BLaER1 treated with 17β-estradiol and CSF1 and Interleukin-3, amounts not matched to agents 10 nM and 100 nM (cell line): ENCODE measurements at regions not wholly inside any gene's neighbourhood (a gene's known extent, or its start where the extent isn't known, plus 50 kb on each side); places are given as distances from the start of the nearest gene placed in this dataset.
A peak's percentile ranks its signal among the peaks of the same experiment; 100 is the strongest.

Experiments used
- H3K27ac ChIP-seq, 11 experiments: shearing (Covaris generic); formaldehyde crosslinking; 2 replicates each; pipeline ENCODE4 v1.8.1; 2022
- H3K27me3 ChIP-seq, 11 experiments: shearing (Covaris generic); formaldehyde crosslinking; 2 replicates each; pipeline ENCODE4 v1.8.1; 2022
- H3K36me3 ChIP-seq, 11 experiments: shearing (Covaris generic); formaldehyde crosslinking; 2 replicates each; pipeline ENCODE4 v1.8.1; 2022
- H3K4me1 ChIP-seq, 10 experiments: shearing (Covaris generic); formaldehyde crosslinking; 2 replicates each; pipeline ENCODE4 v1.8.1; 2022
- H3K4me2 ChIP-seq, 11 experiments: shearing (Covaris generic); formaldehyde crosslinking; 2 replicates each; pipeline ENCODE4 v1.8.1; 2022
- H3K4me3 ChIP-seq, 10 experiments: shearing (Covaris generic); formaldehyde crosslinking; 2 replicates each; pipeline ENCODE4 v1.8.1; 2022
- H3K9ac ChIP-seq, 11 experiments: shearing (Covaris generic); formaldehyde crosslinking; 2 replicates each; pipeline ENCODE4 v1.8.1; 2022
- H3K9me3 ChIP-seq, 11 experiments: shearing (Covaris generic); formaldehyde crosslinking; replicated peaks in 1 of 11; 2 replicates each; pipeline ENCODE4 v1.8.1; 2022
- H4K20me1 ChIP-seq, 11 experiments: shearing (Covaris generic); formaldehyde crosslinking; 2 replicates each; pipeline ENCODE4 v1.8.1; 2022
- Cebpa-rat ChIP-seq, 11 experiments: shearing (Covaris generic); IDR thresholded peaks; 2 replicates each; pipeline ENCODE4 v1.8.1; 2022

DNA sequence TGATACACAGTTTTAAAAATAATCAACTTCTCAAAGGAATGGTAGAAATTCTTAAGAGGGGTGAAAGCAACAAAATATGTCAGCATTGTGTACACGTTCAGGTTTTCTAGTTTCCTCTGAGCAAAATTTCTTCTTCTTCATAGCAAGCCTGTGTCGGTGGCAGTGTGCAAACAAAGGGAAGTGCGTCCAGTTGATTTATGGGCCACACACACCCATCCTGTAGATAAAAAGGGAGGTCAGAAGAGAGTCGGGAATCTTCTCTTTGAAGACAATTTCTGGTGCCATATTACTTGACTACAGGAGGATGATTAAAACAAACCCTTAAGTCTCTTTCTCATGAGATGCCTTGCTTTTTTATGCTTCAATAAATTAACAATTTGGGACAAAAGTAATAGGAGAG, 484.1 kb upstream of the SALL1 start:
- no peak overlapping the region for H3K4me2 ChIP-seq
- H4K20me1 ChIP-seq, result no peaks in the 10 kb centered on the region
- peaks cover 0 to 22% (median 14%) of the 10 kb centered on the region in 11 experiments; a peak in 16 of 22 replicates for H3K9me3 ChIP-seq
- no peak overlapping the region for H3K4me3 ChIP-seq
- H3K27ac ChIP-seq, result no peak overlapping the region
- no peak overlapping the region for H3K9ac ChIP-seq
- no peaks in the 10 kb centered on the region for H3K36me3 ChIP-seq
- H3K4me1 ChIP-seq, result peaks cover 0 to 17% (median 9%) of the 10 kb centered on the region in 10 experiments; a peak in 7 of 20 replicates
- no peak for TF ChIP-seq Cebpa-rat (IDR thresholded peaks at IDR 0.05)
- H3K27me3 ChIP-seq, result no peaks in the 10 kb centered on the region

DNA sequence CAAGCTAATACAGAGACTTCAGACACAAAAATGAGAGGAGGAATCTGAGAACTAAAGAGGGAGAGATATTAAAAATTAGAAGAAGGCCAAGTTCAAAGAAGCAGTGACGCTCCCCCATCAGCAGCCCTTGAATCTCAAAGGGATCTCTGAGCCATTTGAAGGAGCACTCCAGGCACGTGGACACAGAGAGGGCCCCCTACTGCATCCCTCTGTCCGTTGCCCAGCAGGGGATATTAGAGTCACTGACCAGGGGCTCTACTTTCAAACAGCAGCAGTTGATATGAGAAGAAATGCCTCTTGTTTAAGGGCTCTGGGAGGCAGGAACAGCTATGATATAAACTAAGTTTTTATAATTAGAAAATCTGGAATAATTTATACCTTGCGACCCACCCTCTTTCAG, 479.0 kb upstream of the SALL1 start:
- no peak for TF ChIP-seq Cebpa-rat (IDR thresholded peaks at IDR 0.05)
- Histone ChIP-seq H3K4me3 (no peak overlapping the region), H3K9me3 (peaks cover 21 to 36% (median 29%) of the 10 kb centered on the region in 11 experiments), H4K20me1 (no peaks in the 10 kb centered on the region), H3K9ac (no peak overlapping the region), H3K4me2 (no peak overlapping the region), H3K4me1 (no peaks in the 10 kb centered on the region), H3K27me3 (no peaks in the 10 kb centered on the region), H3K36me3 (no peaks in the 10 kb centered on the region), H3K27ac (no peak overlapping the region)

DNA sequence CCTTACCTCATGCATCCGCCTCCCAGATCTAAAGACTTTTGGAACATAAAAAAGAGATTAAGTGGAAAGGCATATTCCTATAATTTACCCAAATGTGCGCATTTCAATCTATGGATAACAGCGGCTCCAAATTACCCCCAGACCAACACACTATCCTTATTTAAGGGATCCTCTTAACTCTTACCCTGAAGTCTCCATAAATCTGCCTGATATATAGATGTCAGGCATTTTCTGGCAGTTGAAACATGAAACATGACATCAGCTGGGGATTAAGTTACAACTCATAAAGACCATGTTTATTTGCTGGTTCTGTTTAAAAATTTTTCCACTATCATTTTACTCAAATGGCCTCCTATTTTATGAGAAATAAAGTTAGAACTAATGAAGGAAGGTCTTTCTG, 478.5 kb upstream of the SALL1 start:
- Histone ChIP-seq H3K36me3 (no peaks in the 10 kb centered on the region), H3K4me1 (no peaks in the 10 kb centered on the region), H3K27ac (no peak overlapping the region), H3K9me3 (peaks cover 21 to 36% (median 29%) of the 10 kb centered on the region in 11 experiments), H3K4me2 (no peak overlapping the region), H3K9ac (no peak overlapping the region), H3K4me3 (no peak overlapping the region), H3K27me3 (no peaks in the 10 kb centered on the region), H4K20me1 (no peaks in the 10 kb centered on the region)
- no peak for TF ChIP-seq Cebpa-rat (IDR thresholded peaks at IDR 0.05)

DNA sequence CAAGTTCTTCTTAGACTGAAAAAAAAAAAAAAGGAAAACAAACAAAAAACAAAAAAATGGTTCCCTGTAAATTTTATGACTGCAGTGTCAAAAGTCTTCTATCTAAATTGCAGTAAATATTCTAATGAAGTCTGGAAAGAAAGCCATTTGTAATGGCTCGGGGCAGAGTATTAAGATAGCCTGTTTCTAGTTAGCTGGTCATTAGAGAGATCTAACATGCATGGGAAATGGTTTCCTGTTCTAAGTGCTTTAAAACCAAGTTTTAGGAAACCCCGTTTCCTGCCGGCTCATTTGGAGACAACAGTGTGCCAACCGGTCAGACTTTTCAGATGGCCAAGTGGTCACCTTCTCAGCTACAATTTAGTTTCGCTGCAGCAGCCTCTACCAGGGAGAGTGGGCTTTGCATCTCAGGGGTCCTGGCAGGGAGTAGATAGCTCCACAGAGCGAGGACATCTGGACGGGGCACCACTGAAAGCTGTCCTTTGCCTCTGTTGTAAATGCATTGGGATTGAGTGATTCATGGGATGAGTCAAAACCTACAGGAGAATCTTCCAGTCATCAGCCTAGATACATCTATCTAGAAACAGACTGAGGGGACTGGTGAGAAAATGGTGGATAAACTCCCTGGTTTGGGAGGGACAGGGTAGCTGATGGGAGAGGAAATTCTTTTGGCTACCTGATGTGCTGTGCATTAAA, 473.2 kb upstream of the SALL1 start:
- Histone ChIP-seq H3K27me3 (no peaks in the 10 kb centered on the region), H3K4me3 (no peak overlapping the region), H3K9ac (no peak overlapping the region), H3K9me3 (peaks cover 21 to 48% (median 36%) of the 10 kb centered on the region in 11 experiments), H3K36me3 (no peaks in the 10 kb centered on the region), H3K27ac (no peak overlapping the region), H3K4me2 (no peak overlapping the region), H3K4me1 (peaks cover 0 to 4% (median 0%) of the 10 kb centered on the region in 10 experiments; a peak in 1 of 20 replicates), H4K20me1 (no peaks in the 10 kb centered on the region)
- TF ChIP-seq Cebpa-rat (IDR thresholded peaks at IDR 0.05), result no peak

DNA sequence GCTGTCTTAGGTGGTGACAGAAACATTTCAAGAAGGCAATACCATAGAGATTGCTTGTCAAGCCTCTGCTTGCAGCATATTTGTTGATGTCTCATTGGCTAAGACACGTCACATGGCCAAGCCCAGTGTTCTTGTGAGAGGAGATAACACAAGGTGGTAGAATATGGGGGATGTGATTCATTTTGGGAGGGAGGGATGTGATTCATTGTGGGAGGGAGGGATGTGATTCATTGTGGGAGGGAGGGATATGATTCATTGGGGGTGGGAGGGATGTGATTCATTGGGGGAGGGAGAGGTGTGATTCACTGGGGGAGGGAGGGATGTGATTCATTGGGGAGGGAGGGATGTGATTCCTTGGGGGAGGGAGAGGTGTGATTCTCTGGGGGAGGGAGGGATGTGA, 470.5 kb upstream of the SALL1 start:
- Histone ChIP-seq H3K36me3 (no peaks in the 10 kb centered on the region), H4K20me1 (no peaks in the 10 kb centered on the region), H3K4me1 (peaks cover 0 to 4% (median 0%) of the 10 kb centered on the region in 10 experiments; a peak in 1 of 20 replicates), H3K9me3 (peaks cover 13 to 34% (median 22%) of the 10 kb centered on the region in 11 experiments), H3K4me2 (no peak overlapping the region), H3K9ac (no peak overlapping the region), H3K27ac (no peak overlapping the region), H3K27me3 (no peaks in the 10 kb centered on the region), H3K4me3 (no peak overlapping the region)
- no peak for TF ChIP-seq Cebpa-rat (IDR thresholded peaks at IDR 0.05)

DNA sequence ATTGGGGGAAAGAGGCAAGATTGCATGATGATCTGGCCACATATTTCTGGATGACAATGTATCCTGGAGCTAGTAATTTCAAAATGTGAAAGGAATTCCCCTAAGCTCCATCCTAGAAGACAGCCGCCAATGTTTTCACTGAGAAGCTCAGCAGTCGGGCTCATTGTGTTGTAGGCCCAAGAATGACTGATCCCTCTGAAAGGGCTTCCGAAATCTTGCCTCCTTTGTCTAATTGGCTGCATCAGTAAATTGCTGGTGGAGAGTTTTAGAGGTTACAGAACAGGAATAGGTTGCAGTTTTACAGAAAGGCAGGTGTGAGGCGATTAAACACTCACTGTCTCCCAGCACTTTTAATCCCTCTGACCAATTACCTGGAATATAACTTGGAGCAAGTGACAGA, 464.1 kb upstream of the SALL1 start:
- Histone ChIP-seq H3K36me3 (no peaks in the 10 kb centered on the region), H3K4me3 (no peak overlapping the region), H3K9me3 (peaks cover 0 to 10% (median 7%) of the 10 kb centered on the region in 11 experiments; a peak in 8 of 22 replicates), H3K4me2 (no peak overlapping the region), H4K20me1 (no peaks in the 10 kb centered on the region), H3K9ac (no peak overlapping the region), H3K27ac (no peak overlapping the region), H3K4me1 (peaks cover 0 to 6% (median 2%) of the 10 kb centered on the region in 10 experiments; a peak in 6 of 20 replicates), H3K27me3 (no peaks in the 10 kb centered on the region)
- no peak for TF ChIP-seq Cebpa-rat (IDR thresholded peaks at IDR 0.05)

DNA sequence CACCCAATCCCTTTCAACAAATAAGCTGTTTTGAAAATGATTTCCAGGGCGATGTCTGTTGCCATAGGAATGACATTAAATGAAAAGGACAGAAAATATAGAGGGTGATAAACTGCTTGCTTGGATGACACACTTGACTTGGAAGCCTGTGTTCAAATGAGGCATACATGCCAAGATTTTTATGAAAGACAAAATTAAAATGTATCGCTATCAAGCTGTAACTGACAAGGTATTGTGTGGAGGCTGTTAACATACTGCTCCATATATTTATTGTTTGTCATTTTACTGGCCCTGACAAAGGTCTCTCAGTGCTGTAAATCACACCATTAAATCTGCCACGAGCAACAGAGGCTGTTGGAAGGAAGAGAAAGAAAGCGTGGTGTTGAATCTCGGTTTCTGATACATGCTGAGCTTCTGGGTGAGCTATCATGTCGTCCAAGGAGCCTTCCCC, 456.2 kb upstream of the SALL1 start:
- Histone ChIP-seq H3K27me3 (no peaks in the 10 kb centered on the region), H3K27ac (no peak overlapping the region), H3K4me1 (peaks cover 0 to 2% (median 0%) of the 10 kb centered on the region in 10 experiments; a peak in 5 of 20 replicates), H3K9ac (no peak overlapping the region), H3K4me3 (no peak overlapping the region), H3K9me3 (peaks cover 0 to 20% (median 9%) of the 10 kb centered on the region in 11 experiments; a peak in 12 of 22 replicates), H3K36me3 (no peaks in the 10 kb centered on the region), H3K4me2 (no peak overlapping the region), H4K20me1 (no peaks in the 10 kb centered on the region)
- TF ChIP-seq Cebpa-rat (IDR thresholded peaks at IDR 0.05), result no peak

DNA sequence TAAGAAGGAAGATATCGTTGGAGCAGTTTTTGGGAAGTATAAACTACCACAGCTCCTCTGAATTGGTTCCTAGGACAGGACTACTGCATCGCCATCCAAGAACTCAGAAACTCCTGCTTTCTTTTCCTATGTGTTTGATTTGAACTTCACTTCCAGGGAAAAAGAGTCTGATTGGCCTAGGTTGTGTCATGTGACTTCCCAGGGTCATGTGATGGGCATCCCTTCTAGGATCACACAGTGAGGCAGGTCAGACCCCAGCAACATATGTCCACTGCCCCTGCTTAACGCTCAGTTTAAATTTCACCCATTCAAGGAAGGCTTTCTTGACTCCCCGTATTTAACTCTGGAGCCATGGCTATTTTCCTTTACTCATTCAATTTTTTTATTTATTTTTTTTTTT, 445.2 kb upstream of the SALL1 start:
- peaks cover 0 to 5% (median 0%) of the 10 kb centered on the region in 11 experiments; a peak in 1 of 22 replicates for H3K36me3 ChIP-seq
- H4K20me1 ChIP-seq, result no peaks in the 10 kb centered on the region
- H3K9ac ChIP-seq, result no peak overlapping the region
- no peak overlapping the region for H3K27ac ChIP-seq
- H3K4me2 ChIP-seq, result peak overlapping the region in 7 of 11 experiments; percentile 53 to 81 (median 65); a peak in 14 of 22 replicates
- 0 out of 20 replicates have a peak overlapping the region, but pooled peaks of 1 of the 10 experiments have one; percentile 8 for H3K4me3 ChIP-seq
- no peak for TF ChIP-seq Cebpa-rat (IDR thresholded peaks at IDR 0.05)
- no peaks in the 10 kb centered on the region for H3K27me3 ChIP-seq
- H3K9me3 ChIP-seq, result peaks cover 19 to 42% (median 35%) of the 10 kb centered on the region in 11 experiments
- H3K4me1 ChIP-seq, result peaks cover 6 to 57% (median 40%) of the 10 kb centered on the region in 10 experiments; a peak in 18 of 20 replicates

DNA sequence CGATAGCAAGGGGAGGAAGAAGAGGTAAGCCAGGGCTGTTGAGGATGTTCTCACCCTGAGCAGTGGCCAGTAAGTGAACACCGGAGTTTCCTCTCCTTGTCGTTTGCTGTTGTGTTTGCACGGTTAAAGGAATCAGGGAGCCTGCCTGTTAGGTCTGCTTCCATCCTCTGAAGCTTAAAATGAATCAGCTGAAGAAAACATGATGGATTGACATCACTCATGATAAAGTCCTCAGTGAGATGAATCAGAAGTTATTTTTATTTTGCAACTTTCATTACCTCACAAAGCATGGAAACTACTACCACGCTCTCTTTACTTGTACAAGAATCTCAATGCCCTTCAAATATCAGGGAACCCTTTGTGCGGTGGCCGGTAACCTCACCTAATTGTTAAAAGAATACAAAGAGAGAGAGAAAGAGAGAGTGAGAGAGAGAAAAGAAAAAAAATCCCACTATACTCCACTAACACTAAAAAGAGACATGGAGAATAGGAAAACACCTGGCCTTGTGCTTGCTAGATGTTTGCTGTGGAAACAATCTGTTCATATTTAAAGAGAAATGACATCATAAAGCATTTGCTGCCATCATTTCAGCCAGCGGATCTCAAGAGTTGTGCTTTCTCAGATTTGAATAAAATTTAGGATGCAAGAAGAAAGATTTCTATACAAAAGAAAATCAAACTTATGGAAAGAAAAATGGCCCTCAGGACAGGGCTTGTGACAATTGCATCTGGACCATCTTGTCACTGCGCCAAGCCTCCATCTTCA, 441.6 kb upstream of the SALL1 start:
- no peaks in the 10 kb centered on the region; a peak in 1 of 22 replicates for H3K36me3 ChIP-seq
- H4K20me1 ChIP-seq, result no peaks in the 10 kb centered on the region
- H3K9me3 ChIP-seq, result peaks cover 7 to 24% (median 21%) of the 10 kb centered on the region in 11 experiments
- H3K4me1 ChIP-seq, result peaks cover 6 to 57% (median 40%) of the 10 kb centered on the region in 10 experiments; a peak in 18 of 20 replicates
- no peak overlapping the region for H3K4me3 ChIP-seq
- H3K9ac ChIP-seq, result no peak overlapping the region
- no peak for TF ChIP-seq Cebpa-rat (IDR thresholded peaks at IDR 0.05)
- H3K4me2 ChIP-seq, result peak overlapping the region in 9 of 11 experiments; percentile 12 to 76 (median 45); a peak in 14 of 22 replicates
- no peak overlapping the region for H3K27ac ChIP-seq
- no peaks in the 10 kb centered on the region for H3K27me3 ChIP-seq
